Fibroblast of lung (primary cell): ENCODE measurements at regions not wholly inside any gene's neighbourhood (a gene's known extent, or its start where the extent isn't known, plus 50 kb on each side); places are given as distances from the start of the nearest gene placed in this dataset.
"Not testable (repeated sequence)": the region's sequence is repeated elsewhere in the genome, so short reads cannot be mapped to it uniquely, and the experiment has no call there.

Experiments
- DNase-seq, 2 donors: peaks; one replicate each; pipeline versions ENCODE4 v3.0.0 to v3.0.0-alpha.2; 2010; ENCODE audit warnings: low read depth in 2 of 2
- H2AFZ ChIP-seq: 2 replicates; pipeline ENCODE4 v1.5.1; 2012; ENCODE audit warnings: low read length, control low read depth, inconsistent platforms
- H3K27ac ChIP-seq: 2 replicates; pipeline ENCODE4 v1.5.1; 2011; ENCODE audit warnings: low read length, control low read depth; ENCODE audit not compliant: insufficient read depth
- H3K27me3 ChIP-seq: 2 replicates; pipeline ENCODE4 v1.5.1; 2011; ENCODE audit warnings: mild to moderate bottlenecking, low read length; ENCODE audit not compliant: control insufficient read depth, insufficient read depth
- H3K36me3 ChIP-seq: 2 replicates; pipeline ENCODE4 v1.5.1; 2011; ENCODE audit warnings: low read length; ENCODE audit not compliant: control insufficient read depth, insufficient read depth
- H3K4me1 ChIP-seq: 2 replicates; pipeline ENCODE4 v1.5.1; 2011; ENCODE audit warnings: low read length; ENCODE audit not compliant: control insufficient read depth, insufficient read depth; ENCODE audit errors: extremely low read depth
- H3K4me2 ChIP-seq: 2 replicates; pipeline ENCODE4 v1.5.1; 2011; ENCODE audit warnings: low read length, control low read depth; ENCODE audit not compliant: insufficient read depth; ENCODE audit errors: extremely low read depth
- H3K4me3 ChIP-seq, 4 experiments: fragments of 200-600 bp in 1 of 4; sonication (generic) in 1 of 4; replicated peaks in 1 of 4; 2 replicates each; pipeline ENCODE4 v1.5.1; 2011 to 2016; ENCODE audit warnings: low read length in 4 of 4, low read depth in 3 of 4, mild to moderate bottlenecking in 3 of 4, control low read depth in 2 of 4, inconsistent platforms in 1 of 4, mixed read lengths in 1 of 4; ENCODE audit not compliant: insufficient read depth in 1 of 4; ENCODE audit errors: control extremely low read depth in 1 of 4
- H3K79me2 ChIP-seq: 2 replicates; pipeline ENCODE4 v1.5.1; 2012; ENCODE audit warnings: mild to moderate bottlenecking, low read length, inconsistent platforms; ENCODE audit not compliant: control insufficient read depth, insufficient read depth
- H3K9ac ChIP-seq: 2 replicates; pipeline ENCODE4 v1.5.1; 2011; ENCODE audit warnings: mild to moderate bottlenecking, low read length, control low read depth; ENCODE audit not compliant: insufficient read depth
- H3K9me3 ChIP-seq: 2 replicates; pipeline ENCODE4 v1.5.1; 2012; ENCODE audit warnings: low read depth, low read length; ENCODE audit not compliant: control insufficient read depth, insufficient read depth
- H4K20me1 ChIP-seq: 2 replicates; pipeline ENCODE4 v1.5.1; 2011; ENCODE audit warnings: low read length; ENCODE audit not compliant: control insufficient read depth, insufficient read depth; ENCODE audit errors: extremely low read depth
- EZH2 ChIP-seq: IDR thresholded peaks from 2 replicates; pipeline ENCODE4 v1.5.1; 2012; ENCODE audit warnings: low read length, control low read depth, mild to moderate bottlenecking; ENCODE audit errors: missing control alignments
- TF ChIP-seq, protein P1 (sequence below), 2 donors: IDR thresholded peaks in 1 of 2; conservative IDR thresholded peaks in 1 of 2; 1 replicate in 1 of 2; 2 replicates in 1 of 2; pipeline ENCODE4 v1.5.1; 2011 to 2012; ENCODE audit warnings: low read length in 2 of 2, control low read depth in 1 of 2, inconsistent platforms in 1 of 2, low read depth in 1 of 2, mild to moderate bottlenecking in 1 of 2

DNA sequence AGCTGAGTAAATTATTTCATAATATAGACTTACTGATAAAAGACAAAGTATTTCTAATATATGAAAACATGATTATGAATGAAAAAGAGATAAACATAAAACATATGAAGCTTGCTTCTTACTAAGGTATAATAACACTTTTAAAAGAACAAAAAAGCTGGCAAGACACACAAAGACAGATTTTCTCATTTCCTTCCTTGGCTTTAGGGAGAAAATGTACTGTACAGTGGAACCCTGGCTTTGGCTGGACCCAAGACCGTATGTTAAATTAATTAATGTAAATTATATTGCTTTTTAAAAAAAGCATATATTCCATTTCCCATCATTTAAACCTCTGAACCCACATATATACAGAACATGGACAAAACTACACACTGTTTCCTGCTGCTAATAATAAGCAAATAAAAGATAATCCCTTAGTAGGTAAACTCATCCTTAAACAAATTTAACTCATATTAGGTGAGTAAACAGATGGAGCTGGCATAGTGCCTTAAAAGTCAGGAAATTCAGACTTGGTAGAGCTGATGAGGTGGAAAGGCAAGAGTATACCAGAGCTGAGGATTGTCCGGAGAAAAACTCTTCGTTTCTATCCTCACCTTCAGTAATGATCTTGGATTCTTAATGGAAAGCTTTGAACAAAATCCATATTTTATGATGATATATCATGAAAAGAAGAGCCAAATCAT, 1016.4 kb upstream of the KCND2 start:
- no peaks in the 10 kb centered on the region for H3K9me3 ChIP-seq
- H3K79me2 ChIP-seq = no peaks in the 10 kb centered on the region
- no peaks in the 10 kb centered on the region for H3K4me1 ChIP-seq
- no peak overlapping the region for H2AFZ ChIP-seq
- no peak for TF ChIP-seq EZH2
- TF ChIP-seq, protein P1, sequence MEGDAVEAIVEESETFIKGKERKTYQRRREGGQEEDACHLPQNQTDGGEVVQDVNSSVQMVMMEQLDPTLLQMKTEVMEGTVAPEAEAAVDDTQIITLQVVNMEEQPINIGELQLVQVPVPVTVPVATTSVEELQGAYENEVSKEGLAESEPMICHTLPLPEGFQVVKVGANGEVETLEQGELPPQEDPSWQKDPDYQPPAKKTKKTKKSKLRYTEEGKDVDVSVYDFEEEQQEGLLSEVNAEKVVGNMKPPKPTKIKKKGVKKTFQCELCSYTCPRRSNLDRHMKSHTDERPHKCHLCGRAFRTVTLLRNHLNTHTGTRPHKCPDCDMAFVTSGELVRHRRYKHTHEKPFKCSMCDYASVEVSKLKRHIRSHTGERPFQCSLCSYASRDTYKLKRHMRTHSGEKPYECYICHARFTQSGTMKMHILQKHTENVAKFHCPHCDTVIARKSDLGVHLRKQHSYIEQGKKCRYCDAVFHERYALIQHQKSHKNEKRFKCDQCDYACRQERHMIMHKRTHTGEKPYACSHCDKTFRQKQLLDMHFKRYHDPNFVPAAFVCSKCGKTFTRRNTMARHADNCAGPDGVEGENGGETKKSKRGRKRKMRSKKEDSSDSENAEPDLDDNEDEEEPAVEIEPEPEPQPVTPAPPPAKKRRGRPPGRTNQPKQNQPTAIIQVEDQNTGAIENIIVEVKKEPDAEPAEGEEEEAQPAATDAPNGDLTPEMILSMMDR (conservative IDR thresholded peaks at IDR 0.05 in 1 of 2, IDR thresholded peaks at IDR 0.05 in 1 of 2; ENCODE audit: low read depth in 1 of 2, low read length in 2 of 2) = no peak
- no peak overlapping the region for H3K27ac ChIP-seq
- no peak overlapping the region for H3K9ac ChIP-seq
- H3K4me2 ChIP-seq = no peak overlapping the region
- H3K36me3 ChIP-seq = no peaks in the 10 kb centered on the region
- no peaks in the 10 kb centered on the region for H3K27me3 ChIP-seq
- H4K20me1 ChIP-seq = no peaks in the 10 kb centered on the region
- no peak overlapping the region for H3K4me3 ChIP-seq
- DNase-seq = no peak

DNA sequence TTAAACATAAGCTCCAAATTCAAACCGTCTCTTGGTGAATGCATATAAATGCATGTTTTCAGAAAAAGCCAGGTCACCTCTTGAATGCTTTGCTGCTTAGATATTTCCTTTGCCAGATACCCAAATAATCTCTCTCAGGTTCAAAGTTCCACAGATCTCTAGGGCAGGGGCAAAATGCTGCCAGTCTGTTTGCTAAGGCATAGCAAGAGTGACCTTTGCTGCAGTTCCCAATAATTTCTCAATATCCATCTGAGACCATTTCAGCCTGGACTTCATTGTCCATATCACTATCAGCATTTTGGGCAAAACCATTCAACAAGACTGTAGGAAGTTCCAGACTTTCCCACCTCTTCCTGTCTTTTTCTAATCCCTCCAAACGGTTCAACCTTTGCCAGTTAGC, 1006.2 kb upstream of the KCND2 start:
- H3K36me3 ChIP-seq, H3K79me2 ChIP-seq, H3K9me3 ChIP-seq, H3K4me3 ChIP-seq, H3K4me1 ChIP-seq, H3K9ac ChIP-seq, H3K27me3 ChIP-seq, H3K27ac ChIP-seq, H3K4me2 ChIP-seq, H2AFZ ChIP-seq, H4K20me1 ChIP-seq, DNase-seq: not testable (repeated sequence)

DNA sequence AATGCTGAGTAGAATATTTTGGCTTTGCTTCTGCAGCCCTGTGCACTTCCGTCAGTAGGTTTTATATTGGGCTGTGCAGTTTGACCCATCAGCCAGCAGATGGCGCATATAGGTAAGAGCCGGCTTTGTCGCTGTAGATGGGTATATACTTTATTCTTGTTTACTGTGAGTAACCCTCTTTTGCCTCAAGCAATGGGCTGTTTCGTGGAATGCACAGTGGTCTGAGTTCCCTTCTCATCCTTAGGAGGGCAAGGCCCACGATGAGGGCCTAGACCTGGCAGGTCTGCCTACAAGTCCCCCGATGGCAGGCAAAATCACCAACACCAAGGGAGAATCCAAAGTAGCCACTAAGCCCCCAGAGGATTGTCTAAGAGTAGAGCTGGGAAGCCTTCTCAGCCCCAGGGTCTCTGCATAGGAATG, 1002.9 kb upstream of the KCND2 start:
- H3K36me3 ChIP-seq = no peaks in the 10 kb centered on the region
- no peak overlapping the region for H3K27ac ChIP-seq
- no peaks in the 10 kb centered on the region for H3K27me3 ChIP-seq
- no peaks in the 10 kb centered on the region for H3K9me3 ChIP-seq
- H3K4me1 ChIP-seq = no peaks in the 10 kb centered on the region
- H4K20me1 ChIP-seq = no peaks in the 10 kb centered on the region
- no peaks in the 10 kb centered on the region for H3K79me2 ChIP-seq
- no peak overlapping the region for H3K4me2 ChIP-seq
- peak; percentile 55 to 77 for DNase-seq
- H3K9ac ChIP-seq = no peak overlapping the region
- H3K4me3 ChIP-seq = no peak overlapping the region
- no peak overlapping the region for H2AFZ ChIP-seq
- TF ChIP-seq, protein P1 (conservative IDR thresholded peaks at IDR 0.05 in 1 of 2, IDR thresholded peaks at IDR 0.05 in 1 of 2; ENCODE audit: low read depth in 1 of 2, low read length in 2 of 2) = peak; percentile 69 to 91
- TF ChIP-seq EZH2 = no peak
